Subcutaneous abdominal adipose tissue (tissue), 5 donors: ENCODE measurements at regions not wholly inside any gene's neighbourhood (a gene's known extent, or its start where the extent isn't known, plus 50 kb on each side); places are given as distances from the start of the nearest gene placed in this dataset.

Source experiments
- H3K27ac ChIP-seq: one replicate; pipeline ENCODE4 v1.7.0; 2013; ENCODE audit warnings: low read depth, mild to moderate bottlenecking, inconsistent platforms, low read length, moderate library complexity
- H3K27me3 ChIP-seq, 5 donors: one replicate each; pipeline ENCODE4 v1.7.0; 2013; ENCODE audit warnings: low read length in 5 of 5, inconsistent platforms in 1 of 5; ENCODE audit not compliant: control insufficient read depth in 5 of 5, insufficient read depth in 4 of 5
- H3K36me3 ChIP-seq, 5 donors: one replicate each; pipeline ENCODE4 v1.7.0; 2013; ENCODE audit warnings: low read length in 5 of 5; ENCODE audit not compliant: control insufficient read depth in 5 of 5, insufficient read depth in 5 of 5
- H3K4me1 ChIP-seq, 5 donors: one replicate each; pipeline ENCODE4 v1.7.0; 2013; ENCODE audit warnings: low read length in 5 of 5, mild to moderate bottlenecking in 3 of 5, moderate library complexity in 1 of 5; ENCODE audit not compliant: control insufficient read depth in 5 of 5, insufficient read depth in 5 of 5
- H3K4me3 ChIP-seq, 5 donors: one replicate each; pipeline ENCODE4 v1.7.0; 2013; ENCODE audit warnings: low read length in 5 of 5, low read depth in 1 of 5
- H3K9ac ChIP-seq, 5 donors: one replicate each; pipeline ENCODE4 v1.7.0; 2013; ENCODE audit warnings: low read length in 5 of 5, mild to moderate bottlenecking in 4 of 5, moderate library complexity in 3 of 5
- H3K9me3 ChIP-seq, 5 donors: one replicate each; pipeline ENCODE4 v1.7.0; 2013; ENCODE audit warnings: low read length in 5 of 5; ENCODE audit not compliant: control insufficient read depth in 5 of 5
- donor health status: healthy.
- donor health status: healthy.
- donor health status: healthy.
- donor health status: healthy.
- donor health status: healthy.

DNA sequence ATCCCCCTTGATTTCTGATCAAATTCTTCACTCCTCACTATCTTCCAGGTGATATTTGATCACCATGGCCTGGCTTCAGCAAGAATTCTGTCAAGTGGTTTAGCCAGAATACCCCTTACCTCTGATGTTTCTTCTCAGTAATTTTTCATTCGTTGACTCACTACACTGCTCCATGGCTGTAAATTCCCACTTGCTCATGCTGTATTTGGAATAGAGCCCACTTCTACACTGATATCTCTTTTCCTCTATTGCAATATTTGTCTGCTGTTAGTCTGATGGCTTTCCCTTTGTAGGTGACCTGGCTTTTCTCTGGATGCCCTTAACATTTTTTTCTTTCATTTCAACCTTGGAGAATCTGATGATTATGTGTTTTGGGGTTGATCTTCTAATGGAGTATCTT, 73.9 kb upstream of the DIPK2B start:
- Histone ChIP-seq H3K27ac (no peak overlapping the region), H3K36me3 (no peaks in the 10 kb centered on the region), H3K9me3 (peaks cover 0 to 14% (median 8%) of the 10 kb centered on the region in 5 donors), H3K9ac (no peak overlapping the region), H3K4me3 (no peak overlapping the region), H3K27me3 (peaks cover 0 to 6% (median 2%) of the 10 kb centered on the region in 5 donors), H3K4me1 (no peaks in the 10 kb centered on the region)

DNA sequence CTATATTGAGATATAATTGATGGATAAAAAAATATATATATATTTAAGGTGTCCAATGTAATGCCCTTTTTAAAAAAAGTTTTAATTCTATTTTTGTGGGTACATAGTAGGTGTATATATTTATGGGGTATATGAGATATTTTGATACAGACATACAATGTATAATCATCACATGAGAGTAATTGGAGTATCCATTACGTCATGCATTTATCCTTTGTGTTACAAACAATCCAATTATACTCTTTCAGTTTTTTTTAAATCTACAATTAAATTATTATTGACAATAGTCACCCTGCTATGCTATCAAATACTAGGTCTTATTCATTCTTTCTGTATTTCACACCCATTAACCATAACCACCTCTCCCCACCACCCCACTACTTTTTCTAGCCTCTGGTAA, 66.3 kb upstream of the DIPK2B start:
- Histone ChIP-seq H3K4me3 (no peak overlapping the region), H3K36me3 (no peaks in the 10 kb centered on the region), H3K4me1 (no peaks in the 10 kb centered on the region), H3K27ac (no peak overlapping the region), H3K27me3 (peaks cover 0 to 3% (median 0%) of the 10 kb centered on the region in 5 donors), H3K9ac (no peak overlapping the region), H3K9me3 (peaks cover 0 to 9% (median 3%) of the 10 kb centered on the region in 5 donors)

DNA sequence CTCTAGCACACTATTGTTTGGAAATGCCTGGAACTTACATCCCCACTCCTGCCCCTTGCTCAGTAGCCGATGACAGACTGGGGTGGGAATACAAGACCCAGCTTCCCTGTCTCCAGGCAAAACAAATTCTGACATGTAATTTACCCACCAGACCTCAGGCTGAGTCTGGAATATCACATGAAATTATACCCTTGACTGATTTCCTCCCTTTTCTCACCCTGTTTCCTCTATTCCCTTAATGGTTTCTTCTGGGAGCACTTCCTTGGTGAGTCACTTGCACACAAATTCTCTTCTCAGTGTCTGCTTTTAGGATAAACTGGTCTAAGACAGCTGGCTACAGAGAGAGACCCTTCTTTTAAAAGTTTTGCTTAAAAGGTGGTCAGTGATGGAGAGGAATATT, 65.8 kb upstream of the DIPK2B start:
- Histone ChIP-seq H3K9ac (no peak overlapping the region), H3K27me3 (peaks cover 0 to 3% (median 0%) of the 10 kb centered on the region in 5 donors), H3K9me3 (peaks cover 0 to 9% (median 3%) of the 10 kb centered on the region in 5 donors), H3K27ac (no peak overlapping the region), H3K4me1 (no peaks in the 10 kb centered on the region), H3K4me3 (no peak overlapping the region), H3K36me3 (no peaks in the 10 kb centered on the region)

DNA sequence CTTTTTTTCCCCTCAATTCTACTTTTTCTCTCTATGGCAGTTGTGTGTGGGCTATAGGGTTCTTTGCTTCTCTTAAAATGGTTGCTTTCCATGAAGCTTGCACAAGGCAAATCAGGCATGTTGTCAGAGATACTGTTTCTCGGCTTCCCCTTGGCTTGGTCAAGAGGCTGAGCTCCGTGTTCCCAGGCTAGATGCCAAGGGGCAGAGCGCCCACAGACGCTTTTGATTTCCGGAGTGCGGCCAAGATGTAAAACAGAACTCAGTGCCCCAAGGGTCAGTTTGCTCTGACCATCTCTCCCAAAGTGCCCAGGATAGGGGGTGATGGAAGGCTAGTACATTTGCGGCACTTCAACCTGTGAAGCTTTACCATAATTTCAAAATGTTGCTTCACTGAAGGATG, 64.2 kb upstream of the DIPK2B start:
- no peak overlapping the region for H3K4me3 ChIP-seq
- H3K36me3 ChIP-seq, result no peaks in the 10 kb centered on the region

DNA sequence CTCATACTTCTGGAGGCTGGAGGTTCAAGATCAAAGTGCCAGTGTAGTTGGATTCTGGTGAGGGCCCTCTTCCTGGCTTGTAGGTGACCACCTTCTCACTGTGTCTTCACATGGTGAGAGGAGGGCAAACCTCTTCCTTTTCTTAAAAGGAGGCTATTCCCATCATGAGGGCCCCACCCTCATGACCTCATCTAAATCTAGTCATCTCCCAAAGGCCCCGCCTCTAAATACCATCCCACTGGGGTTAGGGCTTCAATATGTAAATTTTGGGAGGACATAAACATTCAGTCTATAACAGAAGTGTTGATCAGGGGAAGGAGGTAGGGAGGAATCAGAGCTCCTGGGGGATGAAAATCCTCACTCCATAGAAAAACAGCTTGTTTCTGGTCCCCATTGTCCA, 60.8 kb upstream of the DIPK2B start:
- peaks cover 0 to 18% (median 7%) of the 10 kb centered on the region in 5 donors for H3K27me3 ChIP-seq
- no peaks in the 10 kb centered on the region for H3K4me1 ChIP-seq
- H3K4me3 ChIP-seq, result no peak overlapping the region
- H3K27ac ChIP-seq, result no peak overlapping the region
- no peak overlapping the region for H3K9ac ChIP-seq
- H3K36me3 ChIP-seq, result no peaks in the 10 kb centered on the region
- peaks cover 0 to 6% (median 0%) of the 10 kb centered on the region in 5 donors for H3K9me3 ChIP-seq

More for the DNA sequence above, 64.2 kb upstream of the DIPK2B start:
- no peak overlapping the region for H3K9ac ChIP-seq
- H3K9me3 ChIP-seq, result peaks cover 0 to 12% (median 3%) of the 10 kb centered on the region in 5 donors
- peaks cover 0 to 3% (median 0%) of the 10 kb centered on the region in 5 donors for H3K27me3 ChIP-seq
- H3K4me1 ChIP-seq, result no peaks in the 10 kb centered on the region
- no peak overlapping the region for H3K27ac ChIP-seq

DNA sequence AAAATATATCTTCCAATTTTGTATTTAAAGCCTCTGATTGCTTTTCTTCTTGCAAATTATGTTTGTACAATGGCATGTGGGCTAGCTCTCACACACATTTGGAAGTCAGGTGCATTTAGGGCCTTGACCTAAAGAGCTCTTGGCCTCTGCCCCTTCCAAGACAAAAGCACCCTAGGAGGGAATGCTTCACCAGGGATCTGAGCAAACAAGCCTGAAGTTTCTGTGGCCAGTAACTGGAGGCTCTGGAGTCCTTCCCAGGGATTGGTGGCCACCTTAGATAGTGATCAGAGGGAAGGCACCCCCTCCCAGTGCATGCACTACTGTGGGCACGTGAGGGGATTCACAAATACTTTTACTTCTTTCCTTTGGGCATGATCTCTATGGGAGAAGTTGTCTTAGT, 60.3 kb upstream of the DIPK2B start:
- no peak overlapping the region for H3K27ac ChIP-seq
- no peak overlapping the region for H3K9ac ChIP-seq
- no peaks in the 10 kb centered on the region for H3K36me3 ChIP-seq
- H3K9me3 ChIP-seq, result peaks cover 0 to 6% (median 0%) of the 10 kb centered on the region in 5 donors
- no peaks in the 10 kb centered on the region for H3K4me1 ChIP-seq
- H3K27me3 ChIP-seq, result peaks cover 0 to 17% (median 7%) of the 10 kb centered on the region in 5 donors
- no peak overlapping the region for H3K4me3 ChIP-seq

DNA sequence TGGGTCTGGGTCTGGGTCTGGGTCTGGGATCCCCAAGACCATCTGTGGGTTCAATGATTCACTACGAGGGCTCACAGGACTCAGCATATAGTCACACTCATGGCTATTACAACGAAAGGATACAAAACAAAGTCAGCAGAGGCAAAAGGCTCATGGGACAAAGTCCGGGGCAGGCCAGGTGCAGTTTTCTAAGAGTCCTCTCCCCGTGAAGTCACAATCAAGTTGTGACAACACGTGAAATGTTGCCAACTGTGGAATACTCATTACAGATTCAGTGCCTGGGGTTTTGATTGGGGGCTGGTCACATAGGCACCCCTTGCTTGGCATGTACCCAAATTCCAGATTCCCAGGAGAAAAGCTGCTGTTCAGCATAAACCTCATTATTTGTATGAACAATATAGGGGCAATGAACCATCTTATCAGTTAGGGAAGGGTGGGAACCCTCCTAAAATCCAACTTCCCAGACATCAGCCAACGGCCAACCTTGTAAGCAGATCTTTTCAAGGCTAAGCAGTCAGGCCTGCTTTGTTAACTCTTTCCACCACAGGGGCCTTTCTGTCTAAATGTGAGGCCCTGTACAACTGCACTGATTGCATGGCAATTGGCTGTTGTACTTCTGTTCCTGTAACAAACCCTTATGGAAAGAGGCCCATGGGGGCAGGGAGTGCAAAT, 58.2 kb upstream of the DIPK2B start:
- Histone ChIP-seq H3K27ac (no peak overlapping the region), H3K9ac (no peak overlapping the region), H3K4me3 (no peak overlapping the region), H3K4me1 (no peaks in the 10 kb centered on the region), H3K9me3 (peaks cover 0 to 6% (median 0%) of the 10 kb centered on the region in 5 donors), H3K27me3 (peaks cover 0 to 15% (median 7%) of the 10 kb centered on the region in 5 donors), H3K36me3 (no peaks in the 10 kb centered on the region)
